Ovary (tissue), 7 donors: ENCODE measurements at regions not wholly inside any gene's neighbourhood (a gene's known extent, or its start where the extent isn't known, plus 50 kb on each side); places are given as distances from the start of the nearest gene placed in this dataset.

ENCODE experiments used
- DNase-seq, 5 donors: peaks; one replicate each; pipeline ENCODE4 v3.0.0-alpha.2; 2019 to 2020
- H3K27ac ChIP-seq, 2 donors: fragments of 200-600 bp; one replicate each; pipeline versions ENCODE4 v1.5.1 to v1.8.0; 2019 to 2022
- H3K27me3 ChIP-seq: fragments of 200-600 bp; one replicate; pipeline ENCODE4 v1.8.0; 2022
- H3K36me3 ChIP-seq: fragments of 200-600 bp; sonication (generic); one replicate; pipeline ENCODE4 v1.5.1; 2019
- H3K4me1 ChIP-seq: one replicate; pipeline ENCODE4 v1.8.1; 2013; ENCODE audit warnings: mild to moderate bottlenecking, moderate library complexity; ENCODE audit not compliant: insufficient read depth
- H3K4me3 ChIP-seq: fragments of 200-600 bp; sonication (generic); one replicate; pipeline ENCODE4 v1.5.1; 2017
- H3K9me3 ChIP-seq, 2 donors: fragments of 200-600 bp in 1 of 2; sonication (generic) in 1 of 2; one replicate each; pipeline versions ENCODE4 v1.5.1 to v1.8.1; 2013 to 2019; ENCODE audit warnings: mild to moderate bottlenecking in 1 of 2, moderate library complexity in 1 of 2
- EP300 ChIP-seq: sonication (generic); formaldehyde crosslinking; IDR thresholded peaks from one replicate; pipeline ENCODE4 v1.6.1; 2017; ENCODE audit warnings: antibody characterized with exemption
- POLR2A ChIP-seq: fragments of 450-650 bp; IDR thresholded peaks from one replicate; pipeline ENCODE4 v1.6.1; 2017; ENCODE audit warnings: antibody characterized with exemption, mild to moderate bottlenecking, moderate library complexity
- WGBS, 3 donors: extraction: QIAGEN DNeasy Blood & Tissue Kit in 1 of 3; methylation state at CpG; one replicate each; pipeline versions ENCODE4 v1.1.5 to v1.1.7; 2013 to 2017; 5-methylcytosine and 5-hydroxymethylcytosine counted together
- intact Hi-C, 4 donors: fragments of 100-400 bp; cut with DNase I; formaldehyde crosslinking; loops; one replicate each; pipeline versions ENCODE4 v1.11.0 to v1.15.1; 2022 to 2023
- TF ChIP-seq, protein P1 (sequence below), 3 donors: fragments of 450-650 bp in 2 of 3; fragments of 200-600 bp in 1 of 3; IDR thresholded peaks; one replicate each; pipeline versions ENCODE4 v1.5.1 to v1.8.0; 2016 to 2022; ENCODE audit warnings: antibody characterized with exemption in 3 of 3, mild to moderate bottlenecking in 1 of 3
- donor health status: DM: no; HTN: no; CAD: no; lungs with moderate emphysema.
- donor health status: DM: no; HTN: no; CAD: no.
- donor health status: Bipolar disorder and iron deficiency.
- donor health status: DM: no; HTN: no; CAD: no.
- donor health status: DM: yes; HTN: yes; CAD: no.

DNA sequence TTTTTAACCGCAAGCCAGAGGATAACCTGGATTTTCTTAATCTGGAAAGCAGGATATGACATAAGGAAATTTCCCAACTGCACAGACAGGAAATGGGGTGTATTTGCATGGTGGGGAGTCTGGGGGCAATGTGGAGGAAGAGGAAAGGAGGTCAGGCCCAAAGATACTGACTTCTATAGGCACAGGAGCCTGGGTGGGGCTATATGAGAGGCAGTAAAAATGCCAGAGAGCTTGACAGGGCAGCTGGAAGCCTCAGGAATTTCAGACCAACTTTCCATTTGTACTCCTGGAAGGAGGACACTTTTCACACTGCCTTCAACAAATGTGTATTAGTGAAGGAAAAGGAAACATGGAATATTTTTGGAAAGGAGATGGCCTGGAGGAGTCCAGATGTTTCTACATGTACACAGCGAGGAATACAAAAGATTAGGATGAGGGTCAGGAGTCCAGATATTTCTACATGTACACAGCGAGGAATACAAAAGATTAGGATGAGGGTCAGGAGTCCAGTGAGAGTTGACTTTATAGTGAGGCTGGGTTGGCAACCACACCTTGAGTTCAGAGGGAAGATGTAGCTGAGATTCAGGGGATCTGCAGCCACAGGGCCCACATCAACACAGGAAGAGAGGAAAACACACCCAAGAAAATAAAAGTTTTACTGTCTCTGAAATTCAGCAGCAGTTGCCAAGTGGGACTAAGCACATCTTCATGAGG, 111.9 kb upstream of the PTPRG start:
- intact Hi-C loops: no loop called here

DNA sequence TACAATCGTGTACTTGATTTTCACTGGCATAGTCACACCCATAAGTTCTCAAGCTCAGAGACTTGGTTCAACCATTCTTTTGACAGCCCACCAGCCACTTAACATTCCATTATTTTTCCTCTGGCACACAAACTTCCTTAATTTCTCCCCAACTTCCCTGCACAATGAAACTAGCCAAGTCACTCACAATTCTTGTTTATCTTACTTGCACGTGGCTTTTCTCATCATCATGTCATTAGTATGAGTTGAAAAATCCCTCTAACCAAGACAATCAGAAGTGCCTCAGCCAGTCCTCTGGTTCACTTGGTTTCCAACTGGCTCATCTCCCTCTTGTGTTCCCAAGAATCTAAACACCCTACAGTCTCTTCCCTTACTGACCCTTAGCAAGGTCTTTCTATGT, 110.5 kb upstream of the PTPRG start:
- no peaks in the 10 kb centered on the region for H3K27me3 ChIP-seq

More for the DNA sequence above, 111.9 kb upstream of the PTPRG start:
- H3K27me3 ChIP-seq: no peaks in the 10 kb centered on the region
- no peaks in the 10 kb centered on the region for H3K36me3 ChIP-seq
- H3K4me3 ChIP-seq: no peak overlapping the region
- peaks cover 1% of the 10 kb centered on the region for H3K4me1 ChIP-seq
- TF ChIP-seq EP300 (no peak), POLR2A (no peak)
- TF ChIP-seq, protein P1, sequence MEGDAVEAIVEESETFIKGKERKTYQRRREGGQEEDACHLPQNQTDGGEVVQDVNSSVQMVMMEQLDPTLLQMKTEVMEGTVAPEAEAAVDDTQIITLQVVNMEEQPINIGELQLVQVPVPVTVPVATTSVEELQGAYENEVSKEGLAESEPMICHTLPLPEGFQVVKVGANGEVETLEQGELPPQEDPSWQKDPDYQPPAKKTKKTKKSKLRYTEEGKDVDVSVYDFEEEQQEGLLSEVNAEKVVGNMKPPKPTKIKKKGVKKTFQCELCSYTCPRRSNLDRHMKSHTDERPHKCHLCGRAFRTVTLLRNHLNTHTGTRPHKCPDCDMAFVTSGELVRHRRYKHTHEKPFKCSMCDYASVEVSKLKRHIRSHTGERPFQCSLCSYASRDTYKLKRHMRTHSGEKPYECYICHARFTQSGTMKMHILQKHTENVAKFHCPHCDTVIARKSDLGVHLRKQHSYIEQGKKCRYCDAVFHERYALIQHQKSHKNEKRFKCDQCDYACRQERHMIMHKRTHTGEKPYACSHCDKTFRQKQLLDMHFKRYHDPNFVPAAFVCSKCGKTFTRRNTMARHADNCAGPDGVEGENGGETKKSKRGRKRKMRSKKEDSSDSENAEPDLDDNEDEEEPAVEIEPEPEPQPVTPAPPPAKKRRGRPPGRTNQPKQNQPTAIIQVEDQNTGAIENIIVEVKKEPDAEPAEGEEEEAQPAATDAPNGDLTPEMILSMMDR (IDR thresholded peaks at IDR 0.05): no peak
- H3K9me3 ChIP-seq: no peaks in the 10 kb centered on the region
- no peak overlapping the region for H3K27ac ChIP-seq
- DNase-seq: no peak
- 60 to 76% (median 66%) methylated on average over 3 of the region's 3 CpGs for WGBS, 3 donors

DNA sequence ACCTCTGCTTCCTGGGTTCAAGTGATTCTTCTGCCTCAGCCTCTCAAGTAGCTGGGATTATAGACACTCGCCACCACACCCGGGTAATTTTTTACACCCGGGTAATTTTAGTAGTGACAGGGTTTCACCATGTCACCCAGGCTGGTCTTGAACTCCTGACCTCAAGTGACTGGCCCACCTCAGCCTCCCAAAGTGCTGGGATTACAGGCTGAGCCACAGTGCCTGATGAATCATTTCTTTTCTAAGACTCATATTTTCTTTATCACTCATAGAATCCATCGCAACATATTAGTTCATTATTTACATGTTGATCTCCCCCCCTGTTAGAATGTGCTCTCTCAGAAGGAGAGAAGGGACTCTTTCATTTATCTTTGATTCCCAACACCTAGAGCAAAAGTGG, 109.5 kb upstream of the PTPRG start:
- H3K4me1 ChIP-seq: peaks cover 1% of the 10 kb centered on the region
- intact Hi-C loops: no loop called here
- no peaks in the 10 kb centered on the region for H3K9me3 ChIP-seq
- TF ChIP-seq POLR2A (no peak), EP300 (no peak)
- TF ChIP-seq, protein P1 (IDR thresholded peaks at IDR 0.05): no peak
- H3K36me3 ChIP-seq: no peaks in the 10 kb centered on the region
- DNase-seq: no peak
- H3K4me3 ChIP-seq: no peak overlapping the region
- no peak overlapping the region for H3K27ac ChIP-seq
- H3K27me3 ChIP-seq: no peaks in the 10 kb centered on the region
- WGBS, 3 donors: 94 to 95% (median 94%) methylated on average over 4 of the region's 4 CpGs

More for the DNA sequence above, 110.5 kb upstream of the PTPRG start:
- no peak overlapping the region for H3K4me3 ChIP-seq
- TF ChIP-seq EP300 (no peak), POLR2A (no peak)
- TF ChIP-seq, protein P1 (IDR thresholded peaks at IDR 0.05): no peak
- no peaks in the 10 kb centered on the region for H3K36me3 ChIP-seq
- no peak for DNase-seq
- intact Hi-C loops: no loop called here
- H3K27ac ChIP-seq: no peak overlapping the region
- no peaks in the 10 kb centered on the region for H3K9me3 ChIP-seq
- WGBS, 3 donors: 55 to 65% (median 56%) methylated on average over 2 of the region's 2 CpGs
- peaks cover 1% of the 10 kb centered on the region for H3K4me1 ChIP-seq

DNA sequence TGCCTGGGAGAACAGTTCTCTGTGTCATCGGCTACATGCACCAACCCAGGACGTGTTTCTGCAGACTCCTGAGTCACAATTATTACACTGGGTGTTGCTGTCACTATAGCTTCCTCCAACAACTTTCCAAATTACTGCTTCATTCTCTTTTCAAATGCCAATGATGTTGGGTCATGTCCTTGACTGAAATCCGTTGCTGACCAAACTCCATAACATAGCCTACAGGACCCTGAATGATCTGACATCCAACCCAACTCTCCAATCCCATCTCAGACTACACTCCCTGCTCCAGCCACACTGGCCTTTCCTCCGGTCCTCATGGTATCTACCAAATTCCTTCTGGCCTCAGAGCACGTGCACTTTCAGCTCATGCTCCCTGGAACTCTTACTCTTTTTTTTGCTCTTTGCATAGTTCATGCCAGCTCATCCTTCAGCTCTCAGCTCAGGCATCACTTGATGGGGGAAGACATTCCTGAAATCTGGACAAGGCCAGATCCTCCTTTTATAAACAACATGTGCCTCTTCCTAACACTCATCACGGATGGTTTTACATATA, 108.8 kb upstream of the PTPRG start:
- no peaks in the 10 kb centered on the region for H3K36me3 ChIP-seq
- H3K4me3 ChIP-seq: no peak overlapping the region
- H3K27ac ChIP-seq: no peak overlapping the region
- WGBS, 3 donors: 77 to 81% (median 80%) methylated on average over 6 of the region's 6 CpGs
- no peaks in the 10 kb centered on the region for H3K9me3 ChIP-seq
- no peak for TF ChIP-seq EP300
- TF ChIP-seq, protein P1 (IDR thresholded peaks at IDR 0.05): no peak
- TF ChIP-seq POLR2A: no peak
- DNase-seq: no peak
- peaks cover 1% of the 10 kb centered on the region for H3K4me1 ChIP-seq
- H3K27me3 ChIP-seq: no peaks in the 10 kb centered on the region
- intact Hi-C loops: no loop called here
